Skeletal muscle tissue (tissue), 3 donors: ENCODE measurements at regions not wholly inside any gene's neighbourhood (a gene's known extent, or its start where the extent isn't known, plus 50 kb on each side); places are given as distances from the start of the nearest gene placed in this dataset.

ENCODE experiments used
- H3K27ac ChIP-seq: one replicate; pipeline ENCODE4 v1.7.0; 2013; ENCODE audit warnings: mild to moderate bottlenecking, low read depth, low read length, inconsistent platforms
- H3K27me3 ChIP-seq, 3 donors: one replicate each; pipeline ENCODE4 v1.7.0; 2013; ENCODE audit warnings: low read length in 3 of 3; ENCODE audit not compliant: control insufficient read depth in 3 of 3, insufficient read depth in 3 of 3
- H3K36me3 ChIP-seq, 3 donors: one replicate each; pipeline ENCODE4 v1.7.0; 2013; ENCODE audit warnings: low read length in 3 of 3; ENCODE audit not compliant: control insufficient read depth in 3 of 3, insufficient read depth in 3 of 3
- H3K4me1 ChIP-seq, 3 donors: one replicate each; pipeline ENCODE4 v1.7.0; 2013; ENCODE audit warnings: low read length in 3 of 3, mild to moderate bottlenecking in 3 of 3; ENCODE audit not compliant: control insufficient read depth in 3 of 3, insufficient read depth in 3 of 3
- H3K4me3 ChIP-seq, 3 donors: one replicate each; pipeline ENCODE4 v1.7.0; 2013; ENCODE audit warnings: low read length in 3 of 3
- H3K9ac ChIP-seq, 3 donors: one replicate each; pipeline ENCODE4 v1.7.0; 2013; ENCODE audit warnings: low read length in 3 of 3, mild to moderate bottlenecking in 3 of 3, moderate library complexity in 2 of 3, low read depth in 1 of 3
- H3K9me3 ChIP-seq, 3 donors: one replicate each; pipeline ENCODE4 v1.7.0; 2013; ENCODE audit warnings: low read length in 3 of 3; ENCODE audit not compliant: control insufficient read depth in 3 of 3
- donor health status: Osteomylitis.

DNA sequence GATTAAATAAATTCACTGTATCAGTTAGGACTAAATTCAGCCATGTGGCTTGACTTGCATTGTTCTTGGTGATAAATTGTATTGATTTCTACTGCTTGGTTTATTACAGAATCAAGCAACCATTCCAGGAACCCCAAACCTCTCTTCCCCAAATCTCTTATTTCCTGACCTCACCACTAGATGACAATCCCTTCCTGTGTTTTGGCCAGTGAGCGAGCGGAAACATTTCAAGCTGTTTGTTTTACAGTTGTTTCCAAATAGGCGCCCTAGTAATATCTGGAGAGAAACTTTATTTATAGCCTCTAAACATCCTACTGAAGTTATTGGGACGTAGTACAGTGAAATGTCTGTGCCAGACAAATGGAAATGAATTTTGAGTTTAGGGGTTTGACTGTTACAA is 161.1 kb downstream of the SNAPC1 start:
- H3K4me1 ChIP-seq = no peaks in the 10 kb centered on the region
- H3K27me3 ChIP-seq = peaks cover 0 to 2% (median 0%) of the 10 kb centered on the region in 3 donors
- no peaks in the 10 kb centered on the region for H3K36me3 ChIP-seq
- H3K4me3 ChIP-seq = no peak overlapping the region
- no peak overlapping the region for H3K27ac ChIP-seq
- no peak overlapping the region for H3K9ac ChIP-seq
- H3K9me3 ChIP-seq = no peaks in the 10 kb centered on the region

DNA sequence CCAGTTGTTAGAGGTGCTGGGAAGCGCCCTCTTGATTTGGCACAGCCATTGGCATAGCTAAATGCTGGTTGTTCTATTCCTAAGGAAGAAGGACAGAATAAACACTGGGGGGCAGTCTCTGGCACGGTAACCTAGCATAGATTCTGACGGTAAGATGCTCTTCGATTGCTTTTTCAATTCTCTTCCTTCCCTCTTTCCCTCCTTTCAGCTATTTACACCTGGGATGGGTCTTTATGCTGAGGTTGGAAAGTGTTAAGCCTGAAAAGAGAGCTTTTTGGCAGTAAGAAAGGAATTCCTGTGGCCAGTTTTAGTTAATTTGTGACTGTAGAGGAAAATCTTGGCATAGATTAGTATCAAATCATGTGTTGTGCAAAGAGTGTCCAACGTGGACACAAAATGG is 162.8 kb downstream of the SNAPC1 start:
- no peaks in the 10 kb centered on the region for H3K4me1 ChIP-seq
- H3K36me3 ChIP-seq = no peaks in the 10 kb centered on the region
- H3K9me3 ChIP-seq = no peaks in the 10 kb centered on the region
- no peak overlapping the region for H3K9ac ChIP-seq
- H3K27me3 ChIP-seq = peaks cover 0 to 4% (median 0%) of the 10 kb centered on the region in 3 donors
- no peak overlapping the region for H3K4me3 ChIP-seq
- no peak overlapping the region for H3K27ac ChIP-seq

DNA sequence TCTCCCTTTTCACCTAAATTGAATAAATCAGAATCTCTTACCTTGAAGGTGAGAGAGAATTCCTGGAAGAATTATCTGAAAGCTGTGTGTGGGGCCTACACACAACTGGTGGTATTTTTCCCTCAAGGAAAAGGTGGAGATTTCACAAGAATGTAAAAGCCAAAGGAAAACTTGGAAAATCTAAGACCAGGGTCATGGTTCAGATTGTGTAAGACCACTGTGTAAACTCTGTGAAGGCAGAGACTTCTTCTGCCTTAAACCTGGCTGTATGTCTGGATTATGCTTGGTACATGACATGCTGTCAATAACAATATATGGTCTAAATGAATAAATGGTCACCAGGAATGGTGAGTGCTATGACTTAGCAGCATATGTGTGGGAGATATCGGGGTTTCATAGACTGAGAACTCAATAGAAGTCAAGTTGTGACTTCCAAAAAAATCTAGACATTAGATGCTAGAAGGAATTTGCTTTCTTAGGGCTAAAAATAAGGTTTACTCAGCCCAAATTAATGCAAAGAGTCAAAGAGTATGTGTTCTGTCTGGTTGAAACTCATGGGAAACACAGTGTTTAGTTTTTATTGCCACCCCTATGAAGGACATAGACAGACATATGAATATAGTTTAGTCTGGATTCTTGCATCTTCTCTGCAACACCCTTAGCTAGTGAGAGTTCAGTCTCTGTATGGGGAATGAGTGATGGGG is 163.7 kb downstream of the SNAPC1 start:
- Histone ChIP-seq H3K4me1 (no peaks in the 10 kb centered on the region), H3K9ac (no peak overlapping the region), H3K4me3 (no peak overlapping the region), H3K9me3 (no peaks in the 10 kb centered on the region), H3K36me3 (no peaks in the 10 kb centered on the region), H3K27me3 (peaks cover 0 to 4% (median 0%) of the 10 kb centered on the region in 3 donors), H3K27ac (no peak overlapping the region)

DNA sequence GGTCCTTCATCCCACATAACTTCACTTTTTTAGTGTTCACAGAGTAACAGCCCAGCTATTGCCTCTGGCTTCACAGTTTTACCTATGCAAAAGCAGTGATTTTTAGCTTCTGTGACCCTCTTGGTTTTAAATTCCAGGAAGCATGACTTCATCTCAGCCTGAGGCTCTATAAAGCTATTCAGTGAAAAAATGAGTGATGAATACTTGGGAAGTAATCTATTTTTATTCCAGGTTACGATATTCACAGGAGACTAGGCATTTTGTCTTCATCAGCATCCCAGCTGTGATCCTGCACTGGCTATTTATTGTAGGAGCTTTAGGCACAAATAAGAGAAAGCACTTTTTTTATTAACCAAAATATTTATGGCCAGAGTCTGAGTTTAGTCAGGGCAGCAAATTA is 164.8 kb downstream of the SNAPC1 start:
- Histone ChIP-seq H3K4me1 (no peaks in the 10 kb centered on the region), H3K27me3 (peaks cover 0 to 4% (median 0%) of the 10 kb centered on the region in 3 donors), H3K9me3 (no peaks in the 10 kb centered on the region), H3K27ac (no peak overlapping the region), H3K4me3 (no peak overlapping the region), H3K36me3 (no peaks in the 10 kb centered on the region), H3K9ac (no peak overlapping the region)

DNA sequence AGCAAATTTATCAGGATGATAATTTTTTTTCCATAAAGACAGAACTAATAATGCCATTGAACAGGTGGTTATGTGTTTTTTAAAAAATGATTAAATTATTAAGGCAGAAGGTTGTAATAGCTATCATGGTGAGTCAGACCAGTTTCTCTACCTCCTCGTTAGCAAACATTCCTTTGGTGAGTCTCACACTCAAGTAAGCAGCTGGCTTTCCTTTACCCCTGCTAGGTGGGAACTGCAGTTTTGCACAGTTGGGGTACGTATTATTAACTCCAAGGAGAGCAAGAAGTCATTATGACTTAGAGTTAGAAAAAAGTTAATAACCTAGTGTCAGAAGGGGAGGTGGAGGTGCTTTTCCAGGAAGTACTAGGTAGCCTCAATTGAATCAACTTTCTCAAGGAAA is 165.3 kb downstream of the SNAPC1 start:
- Histone ChIP-seq H3K27ac (no peak overlapping the region), H3K36me3 (no peaks in the 10 kb centered on the region), H3K4me3 (no peak overlapping the region), H3K27me3 (peaks cover 0 to 4% (median 0%) of the 10 kb centered on the region in 3 donors), H3K9me3 (no peaks in the 10 kb centered on the region), H3K9ac (no peak overlapping the region), H3K4me1 (no peaks in the 10 kb centered on the region)

DNA sequence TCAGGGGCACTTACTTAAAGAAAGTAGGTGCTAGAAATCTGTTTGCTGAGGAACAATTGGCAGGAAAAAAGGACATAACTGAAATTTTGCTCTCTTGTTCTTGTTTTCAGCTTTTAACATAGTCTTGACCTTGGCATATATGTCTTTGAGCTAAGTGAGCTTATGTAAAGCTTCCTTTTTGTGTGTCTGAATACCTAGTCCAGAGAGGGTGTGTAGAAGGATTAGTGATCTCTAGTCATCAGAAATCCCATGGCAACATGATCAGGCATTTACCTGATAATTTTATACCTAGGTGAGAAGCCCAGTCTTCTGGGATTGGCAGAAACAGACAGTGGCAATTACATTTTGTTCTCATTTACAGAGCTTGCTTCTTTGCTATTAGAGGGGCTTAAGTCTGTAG is 166.1 kb downstream of the SNAPC1 start:
- H3K4me1 ChIP-seq = no peaks in the 10 kb centered on the region
- H3K36me3 ChIP-seq = no peaks in the 10 kb centered on the region
- H3K4me3 ChIP-seq = no peak overlapping the region
- H3K9me3 ChIP-seq = no peaks in the 10 kb centered on the region
- H3K9ac ChIP-seq = no peak overlapping the region
- H3K27ac ChIP-seq = no peak overlapping the region
- H3K27me3 ChIP-seq = peaks cover 0 to 4% (median 0%) of the 10 kb centered on the region in 3 donors

DNA sequence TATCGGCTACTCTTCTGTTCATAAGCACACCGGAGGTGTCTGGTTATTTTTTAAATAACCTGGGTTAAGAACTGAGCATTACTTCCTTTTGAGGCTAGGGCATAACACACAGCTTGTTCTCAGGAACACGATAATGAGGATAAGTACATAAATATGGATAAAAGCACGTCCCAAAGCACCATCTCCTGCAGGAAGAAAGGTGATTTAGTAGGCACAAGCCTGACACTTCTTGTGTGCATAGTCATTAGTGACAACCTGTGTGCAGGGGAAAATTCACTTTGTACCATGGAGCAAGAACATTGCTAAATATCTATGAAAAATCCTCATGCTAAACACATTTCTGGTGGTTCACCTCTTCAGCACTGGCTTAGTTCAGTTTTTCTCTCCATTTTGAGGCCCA is 166.5 kb downstream of the SNAPC1 start:
- Histone ChIP-seq H3K27me3 (peaks cover 0 to 4% (median 0%) of the 10 kb centered on the region in 3 donors), H3K4me1 (no peaks in the 10 kb centered on the region), H3K9ac (no peak overlapping the region), H3K4me3 (no peak overlapping the region), H3K36me3 (no peaks in the 10 kb centered on the region), H3K9me3 (no peaks in the 10 kb centered on the region), H3K27ac (no peak overlapping the region)

DNA sequence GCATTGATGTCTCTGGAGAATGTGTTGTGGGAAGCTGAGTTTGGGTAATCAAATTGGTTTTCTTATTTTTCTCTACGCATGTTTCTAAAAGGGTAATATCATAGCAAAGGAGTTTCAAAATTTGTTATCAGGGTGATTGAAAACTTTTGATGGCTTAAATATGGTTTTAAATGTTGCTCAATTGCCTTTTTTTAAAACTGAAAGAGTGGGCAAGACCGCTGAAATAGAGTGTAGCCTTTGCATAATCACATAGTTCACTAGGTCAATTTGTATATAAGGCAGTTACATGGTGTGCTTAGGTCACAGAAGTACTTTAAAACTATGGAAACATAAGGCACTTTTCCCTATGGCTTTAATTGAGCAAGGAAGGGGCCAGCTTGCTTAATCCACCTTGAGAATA is 167.4 kb downstream of the SNAPC1 start:
- no peaks in the 10 kb centered on the region for H3K9me3 ChIP-seq
- peaks cover 0 to 4% (median 0%) of the 10 kb centered on the region in 3 donors for H3K27me3 ChIP-seq
- H3K9ac ChIP-seq = no peak overlapping the region
- no peaks in the 10 kb centered on the region for H3K36me3 ChIP-seq
- H3K4me1 ChIP-seq = no peaks in the 10 kb centered on the region
- no peak overlapping the region for H3K4me3 ChIP-seq
- H3K27ac ChIP-seq = no peak overlapping the region

DNA sequence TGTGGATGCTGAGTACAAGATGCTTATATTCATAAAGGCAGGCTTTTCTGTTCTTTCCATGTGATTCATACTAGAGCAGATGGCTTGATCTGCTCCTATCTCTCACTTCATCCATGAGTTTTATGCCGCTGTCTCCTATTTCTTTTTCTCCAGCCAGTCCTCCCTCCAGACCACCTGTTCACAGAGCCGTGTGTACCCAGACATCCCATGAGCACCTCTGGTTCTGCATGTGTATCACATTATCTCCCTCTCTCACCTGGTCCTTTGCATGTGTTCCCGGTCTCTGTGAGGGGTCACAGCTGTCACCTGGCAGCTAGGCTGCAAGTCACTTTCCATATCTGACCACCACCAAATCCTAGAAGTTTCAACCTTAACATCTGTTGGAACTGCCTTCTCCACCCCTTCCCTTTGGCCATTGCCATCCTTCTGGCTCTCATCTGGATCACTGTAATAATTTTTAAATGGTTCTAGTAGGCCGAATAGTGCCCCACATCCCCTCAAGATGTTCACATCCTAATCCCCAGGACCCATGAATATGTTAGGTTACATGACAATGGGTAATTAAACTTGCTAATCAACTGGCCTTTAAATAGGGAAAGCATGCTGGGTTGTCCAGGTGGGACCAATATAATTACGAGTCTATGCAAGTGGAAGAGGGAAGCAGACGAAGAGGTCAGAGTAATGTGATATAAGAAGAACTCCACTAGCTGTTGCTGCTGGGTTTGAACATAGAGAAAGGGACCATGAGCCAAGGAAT is 168.1 kb downstream of the SNAPC1 start:
- H3K36me3 ChIP-seq = no peaks in the 10 kb centered on the region
- H3K27ac ChIP-seq = no peak overlapping the region
- H3K4me1 ChIP-seq = no peaks in the 10 kb centered on the region
- H3K27me3 ChIP-seq = peaks cover 0 to 4% (median 0%) of the 10 kb centered on the region in 3 donors
- no peak overlapping the region for H3K4me3 ChIP-seq
- H3K9ac ChIP-seq = no peak overlapping the region
- no peaks in the 10 kb centered on the region for H3K9me3 ChIP-seq

DNA sequence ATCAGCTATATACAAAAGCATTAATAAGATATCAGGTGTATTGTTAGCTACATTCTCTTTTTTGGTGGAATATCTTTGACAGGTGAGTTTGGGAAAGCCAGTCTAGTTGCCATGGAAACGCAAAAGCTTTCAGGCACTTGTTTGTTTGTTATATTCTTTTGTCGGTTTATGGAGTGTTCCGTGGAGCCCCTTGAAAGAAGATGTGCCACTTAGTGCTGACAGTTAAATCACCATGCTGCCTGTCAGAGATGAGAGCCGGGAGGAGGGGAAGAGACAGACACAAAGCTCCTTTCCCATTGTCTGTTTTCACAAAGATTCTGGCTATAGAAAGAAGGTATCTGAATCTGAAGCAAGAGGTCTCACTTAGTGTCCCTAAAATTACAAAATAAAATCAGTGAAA is 170.8 kb downstream of the SNAPC1 start:
- Histone ChIP-seq H3K9me3 (no peaks in the 10 kb centered on the region), H3K4me1 (no peaks in the 10 kb centered on the region), H3K9ac (no peak overlapping the region), H3K4me3 (no peak overlapping the region), H3K36me3 (no peaks in the 10 kb centered on the region), H3K27ac (no peak overlapping the region), H3K27me3 (peaks cover 0 to 2% (median 0%) of the 10 kb centered on the region in 3 donors)
